ENCODE measurements at regions not wholly inside any gene's neighbourhood (a gene's known extent, or its start where the extent isn't known, plus 50 kb on each side); places are given as distances from the start of the nearest gene placed in this dataset.

DNA sequence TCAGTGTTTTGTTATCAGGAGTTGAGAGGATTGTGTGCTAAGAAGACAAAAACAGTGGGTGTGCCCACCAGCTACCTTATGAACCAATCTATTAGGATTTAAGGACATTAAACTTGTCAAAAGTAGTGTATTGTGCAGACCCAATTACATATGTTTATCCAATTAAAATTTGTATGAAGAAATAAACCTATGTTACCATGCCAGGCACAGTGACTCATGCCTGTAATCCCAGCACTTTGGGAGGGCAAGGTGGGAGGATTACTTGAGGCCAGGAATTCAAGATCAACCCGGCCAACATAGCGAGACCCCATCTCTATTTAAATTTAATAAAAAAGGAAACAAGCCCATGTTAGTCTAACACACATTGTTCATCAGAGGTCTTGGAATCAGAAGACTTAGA, 162.2 kb downstream of the IRS1 start:
- TF ChIP-seq, protein P1, sequence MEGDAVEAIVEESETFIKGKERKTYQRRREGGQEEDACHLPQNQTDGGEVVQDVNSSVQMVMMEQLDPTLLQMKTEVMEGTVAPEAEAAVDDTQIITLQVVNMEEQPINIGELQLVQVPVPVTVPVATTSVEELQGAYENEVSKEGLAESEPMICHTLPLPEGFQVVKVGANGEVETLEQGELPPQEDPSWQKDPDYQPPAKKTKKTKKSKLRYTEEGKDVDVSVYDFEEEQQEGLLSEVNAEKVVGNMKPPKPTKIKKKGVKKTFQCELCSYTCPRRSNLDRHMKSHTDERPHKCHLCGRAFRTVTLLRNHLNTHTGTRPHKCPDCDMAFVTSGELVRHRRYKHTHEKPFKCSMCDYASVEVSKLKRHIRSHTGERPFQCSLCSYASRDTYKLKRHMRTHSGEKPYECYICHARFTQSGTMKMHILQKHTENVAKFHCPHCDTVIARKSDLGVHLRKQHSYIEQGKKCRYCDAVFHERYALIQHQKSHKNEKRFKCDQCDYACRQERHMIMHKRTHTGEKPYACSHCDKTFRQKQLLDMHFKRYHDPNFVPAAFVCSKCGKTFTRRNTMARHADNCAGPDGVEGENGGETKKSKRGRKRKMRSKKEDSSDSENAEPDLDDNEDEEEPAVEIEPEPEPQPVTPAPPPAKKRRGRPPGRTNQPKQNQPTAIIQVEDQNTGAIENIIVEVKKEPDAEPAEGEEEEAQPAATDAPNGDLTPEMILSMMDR (IDR thresholded peaks at IDR 0.05): no peak
- TF ChIP-seq POLR2A (IDR thresholded peaks at IDR 0.05): no peak
